ENCODE measurements at regions not wholly inside any gene's neighbourhood (a gene's known extent, or its start where the extent isn't known, plus 50 kb on each side); places are given as distances from the start of the nearest gene placed in this dataset.

GRCh38 chr16:66091471-66091891 is 275.0 kb upstream of the CDH5 start:
- TF ChIP-seq CTCF (IDR thresholded peaks at IDR 0.05) (no peak), POLR2AphosphoS5 (IDR thresholded peaks at IDR 0.05) (no peak), POLR2A (IDR thresholded peaks at IDR 0.05) (no peak), EP300 (IDR thresholded peaks at IDR 0.05) (no peak)
